Omental fat pad (tissue), 3 donors: ENCODE measurements at regions not wholly inside any gene's neighbourhood (a gene's known extent, or its start where the extent isn't known, plus 50 kb on each side); places are given as distances from the start of the nearest gene placed in this dataset.

Experiments
- ATAC-seq: fragments of 150-250 bp; one replicate; pipeline ENCODE4 v1.9.1; 2016; ENCODE audit warnings: mild to moderate bottlenecking, moderate library complexity; ENCODE audit not compliant: low FRiP score
- DNase-seq: peaks from one replicate; pipeline ENCODE4 v3.0.0-alpha.2; 2019; ENCODE audit warnings: low spot score
- CTCF ChIP-seq, 3 donors: fragments of 450-650 bp; IDR thresholded peaks; one replicate each; pipeline ENCODE4 v1.5.1; 2016 to 2017; ENCODE audit warnings: antibody characterized with exemption in 3 of 3, mild to moderate bottlenecking in 3 of 3, moderate library complexity in 2 of 3

- TF ChIP-seq CTCF (IDR thresholded peaks at IDR 0.05), result no peak
- ATAC-seq (no peak), DNase-seq (no peak)
Observed at GRCh38 chr9:16925426-16925825, 55.0 kb upstream of the BNC2 start.

- ATAC-seq (no peak), DNase-seq (no peak)
- TF ChIP-seq CTCF (IDR thresholded peaks at IDR 0.05), result no peak
Observed at GRCh38 chr9:16924311-16924915, 53.9 kb upstream of the BNC2 start.

- no peak for ATAC-seq
- no peak for TF ChIP-seq CTCF (IDR thresholded peaks at IDR 0.05)
Observed at GRCh38 chr9:16921855-16922254, 51.4 kb upstream of the BNC2 start.

More at GRCh38 chr9:16921855-16922254, 51.4 kb upstream of the BNC2 start:
- no peak for DNase-seq
